HL-60 (cell line): ENCODE measurements at regions not wholly inside any gene's neighbourhood (a gene's known extent, or its start where the extent isn't known, plus 50 kb on each side); places are given as distances from the start of the nearest gene placed in this dataset.

Experiments
- CTCF ChIP-seq: IDR thresholded peaks from one replicate; pipeline ENCODE4 v1.5.1; 2011; ENCODE audit warnings: low read length, control low read depth, inconsistent platforms; ENCODE audit not compliant: insufficient read depth
- REST ChIP-seq: IDR thresholded peaks from 2 replicates; pipeline ENCODE4 v1.6.1; 2012; ENCODE audit warnings: low read depth; ENCODE audit not compliant: insufficient replicate concordance
- SPI1 ChIP-seq: IDR thresholded peaks from 2 replicates; pipeline ENCODE4 v1.6.1; 2012; ENCODE audit warnings: low read depth, mild to moderate bottlenecking, borderline replicate concordance

GRCh38 chr12:115450017-115450416, 766.0 kb upstream of the TBX3 start:
- no peak for TF ChIP-seq CTCF
- no peak for TF ChIP-seq REST
- TF ChIP-seq SPI1: no peak
